Lung (tissue), 11 donors: ENCODE measurements at regions not wholly inside any gene's neighbourhood (a gene's known extent, or its start where the extent isn't known, plus 50 kb on each side); places are given as distances from the start of the nearest gene placed in this dataset.

Experiments used
- ATAC-seq: fragments of 200-7000 bp; cut with Tn5 transposase; one replicate; pipeline ENCODE4 v1.9.1; 2020; ENCODE audit warnings: moderate number of reproducible peaks; ENCODE audit not compliant: insufficient read depth, low FRiP score
- DNase-seq, 3 donors: peaks; one replicate each; pipeline ENCODE4 v3.0.0-alpha.2; 2013 to 2017
- H3K27ac ChIP-seq, 2 donors: one replicate each; pipeline ENCODE4 v1.5.1; 2013; ENCODE audit warnings: mild to moderate bottlenecking in 2 of 2, moderate library complexity in 2 of 2, control low read depth in 1 of 2, inconsistent platforms in 1 of 2, low read depth in 1 of 2, low read length in 1 of 2
- H3K27me3 ChIP-seq, 3 donors: one replicate each; pipeline ENCODE4 v1.5.1; 2013; ENCODE audit warnings: low read length in 2 of 3; ENCODE audit not compliant: control insufficient read depth in 3 of 3, insufficient read depth in 3 of 3
- H3K36me3 ChIP-seq, 4 donors: one replicate each; pipeline ENCODE4 v1.5.1; 2013; ENCODE audit warnings: low read length in 4 of 4, mild to moderate bottlenecking in 1 of 4, moderate library complexity in 1 of 4; ENCODE audit not compliant: control insufficient read depth in 4 of 4, insufficient read depth in 4 of 4
- H3K4me1 ChIP-seq, 5 donors: one replicate each; pipeline ENCODE4 v1.5.1; 2013; ENCODE audit warnings: low read length in 5 of 5, mild to moderate bottlenecking in 2 of 5, moderate library complexity in 1 of 5; ENCODE audit not compliant: control insufficient read depth in 5 of 5, insufficient read depth in 5 of 5
- H3K4me3 ChIP-seq: one replicate; pipeline ENCODE4 v1.5.1; 2013; ENCODE audit warnings: mild to moderate bottlenecking, control low read depth, moderate library complexity
- H3K9ac ChIP-seq, 2 donors: one replicate each; pipeline ENCODE4 v1.5.1; 2013; ENCODE audit warnings: low read length in 2 of 2, control low read depth in 1 of 2; ENCODE audit not compliant: insufficient read depth in 1 of 2
- H3K9me3 ChIP-seq, 4 donors: one replicate each; pipeline ENCODE4 v1.5.1; 2013; ENCODE audit warnings: low read length in 3 of 4, mild to moderate bottlenecking in 1 of 4, moderate library complexity in 1 of 4; ENCODE audit not compliant: control insufficient read depth in 4 of 4, insufficient read depth in 3 of 4
- WGBS, 2 donors: extraction: QIAGEN DNeasy Blood & Tissue Kit; methylation state at CpG; one replicate each; pipeline ENCODE4 v1.1.7; 2013; 5-methylcytosine and 5-hydroxymethylcytosine counted together
- TF ChIP-seq, protein P1 (sequence below): IDR thresholded peaks from 2 replicates; pipeline ENCODE4 v1.5.1; 2012; ENCODE audit warnings: mild to moderate bottlenecking; ENCODE audit errors: control extremely low read depth, extremely low read depth
- donor health status: control.
- donor health status: control.
- donor health status: Bipolar disorder and iron deficiency.
- donor health status: healthy.
- donor health status: DM: yes; HTN: yes; CAD: no.

DNA sequence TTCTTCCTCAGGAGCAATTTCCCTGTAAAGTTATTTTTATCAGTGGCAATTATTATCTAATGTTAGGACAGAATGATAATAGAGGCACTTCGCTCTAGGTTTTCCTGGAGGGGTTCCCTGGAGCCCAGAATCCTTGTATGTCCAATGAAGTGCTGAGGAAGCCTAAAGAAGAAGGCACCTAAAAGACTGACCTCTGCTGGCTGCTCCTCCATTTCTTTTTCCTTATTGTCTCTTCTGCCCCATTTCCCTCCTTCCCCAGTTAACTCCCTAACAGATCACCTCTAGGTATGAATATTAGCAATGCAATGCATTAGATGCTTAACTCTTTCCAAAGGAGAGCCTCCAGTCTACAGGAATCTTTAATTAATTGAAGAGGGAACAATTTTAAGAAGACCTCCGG, 985.4 kb downstream of the DIAPH3 start:
- TF ChIP-seq, protein P1, sequence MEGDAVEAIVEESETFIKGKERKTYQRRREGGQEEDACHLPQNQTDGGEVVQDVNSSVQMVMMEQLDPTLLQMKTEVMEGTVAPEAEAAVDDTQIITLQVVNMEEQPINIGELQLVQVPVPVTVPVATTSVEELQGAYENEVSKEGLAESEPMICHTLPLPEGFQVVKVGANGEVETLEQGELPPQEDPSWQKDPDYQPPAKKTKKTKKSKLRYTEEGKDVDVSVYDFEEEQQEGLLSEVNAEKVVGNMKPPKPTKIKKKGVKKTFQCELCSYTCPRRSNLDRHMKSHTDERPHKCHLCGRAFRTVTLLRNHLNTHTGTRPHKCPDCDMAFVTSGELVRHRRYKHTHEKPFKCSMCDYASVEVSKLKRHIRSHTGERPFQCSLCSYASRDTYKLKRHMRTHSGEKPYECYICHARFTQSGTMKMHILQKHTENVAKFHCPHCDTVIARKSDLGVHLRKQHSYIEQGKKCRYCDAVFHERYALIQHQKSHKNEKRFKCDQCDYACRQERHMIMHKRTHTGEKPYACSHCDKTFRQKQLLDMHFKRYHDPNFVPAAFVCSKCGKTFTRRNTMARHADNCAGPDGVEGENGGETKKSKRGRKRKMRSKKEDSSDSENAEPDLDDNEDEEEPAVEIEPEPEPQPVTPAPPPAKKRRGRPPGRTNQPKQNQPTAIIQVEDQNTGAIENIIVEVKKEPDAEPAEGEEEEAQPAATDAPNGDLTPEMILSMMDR, result no peak
- H3K4me3 ChIP-seq, result no peak overlapping the region
- 91 to 93% methylated on average over 2 of the region's 2 CpGs for WGBS, 2 donors

DNA sequence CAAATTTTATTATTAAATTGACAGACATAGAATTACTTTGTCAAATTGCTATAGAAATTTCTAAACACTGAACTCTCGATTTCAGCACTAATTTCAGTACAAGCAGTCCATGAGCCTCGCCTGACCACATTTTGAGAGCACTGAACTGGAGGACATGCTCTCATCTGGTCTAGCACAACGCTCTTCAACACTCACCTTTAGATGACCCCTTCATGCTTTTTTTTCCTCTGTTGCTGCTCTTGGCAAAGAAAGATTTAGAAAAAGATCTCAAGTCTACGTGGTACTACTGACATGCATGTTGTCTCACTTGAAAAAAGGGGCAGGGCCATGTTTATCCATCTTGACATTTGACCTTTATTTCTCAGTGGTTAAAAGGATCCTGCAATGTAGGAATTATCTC, 981.5 kb downstream of the DIAPH3 start:
- Histone ChIP-seq H3K36me3 (no peaks in the 10 kb centered on the region), H3K4me1 (no peaks in the 10 kb centered on the region), H3K27me3 (no peaks in the 10 kb centered on the region), H3K4me3 (no peak overlapping the region), H3K9ac (no peak overlapping the region), H3K9me3 (no peaks in the 10 kb centered on the region), H3K27ac (no peak overlapping the region)
- 64 to 80% methylated on average over 4 of the region's 4 CpGs for WGBS, 2 donors
- TF ChIP-seq, protein P1, result no peak
- DNase-seq (peak in 1 of 3 donors; percentile 3), ATAC-seq (no peak)

More for the DNA sequence above, 985.4 kb downstream of the DIAPH3 start:
- H3K4me1 ChIP-seq, result no peaks in the 10 kb centered on the region
- H3K9ac ChIP-seq, result no peak overlapping the region
- DNase-seq (no peak), ATAC-seq (no peak)
- no peaks in the 10 kb centered on the region for H3K9me3 ChIP-seq
- H3K27ac ChIP-seq, result no peak overlapping the region
- no peaks in the 10 kb centered on the region for H3K36me3 ChIP-seq
- no peaks in the 10 kb centered on the region for H3K27me3 ChIP-seq

DNA sequence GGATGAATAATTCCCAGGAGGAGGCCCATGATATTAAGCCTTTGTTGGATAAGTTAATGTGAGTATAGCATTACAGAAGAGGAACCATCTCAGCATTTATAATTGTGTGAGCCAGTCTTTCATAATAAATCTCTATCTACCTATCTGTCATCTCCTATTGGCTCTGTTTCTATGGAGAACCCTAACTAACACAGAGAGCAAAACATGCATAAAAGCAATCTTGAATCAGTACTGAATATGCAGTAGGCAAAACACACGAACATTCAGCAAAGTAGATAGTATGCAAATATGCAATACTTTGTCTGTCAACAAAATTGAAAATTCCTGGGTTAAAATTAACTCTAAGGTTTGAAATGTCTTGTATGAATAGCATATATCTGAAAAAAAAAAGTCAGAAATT, 966.3 kb downstream of the DIAPH3 start:
- Histone ChIP-seq H3K9ac (no peak overlapping the region), H3K36me3 (no peaks in the 10 kb centered on the region), H3K27ac (no peak overlapping the region), H3K4me1 (no peaks in the 10 kb centered on the region), H3K4me3 (no peak overlapping the region), H3K27me3 (no peaks in the 10 kb centered on the region), H3K9me3 (no peaks in the 10 kb centered on the region)
- ATAC-seq (no peak), DNase-seq (no peak)
- TF ChIP-seq, protein P1, result no peak
- WGBS, 2 donors, result 73 to 86% methylated on average over 1 of the region's 1 CpG

DNA sequence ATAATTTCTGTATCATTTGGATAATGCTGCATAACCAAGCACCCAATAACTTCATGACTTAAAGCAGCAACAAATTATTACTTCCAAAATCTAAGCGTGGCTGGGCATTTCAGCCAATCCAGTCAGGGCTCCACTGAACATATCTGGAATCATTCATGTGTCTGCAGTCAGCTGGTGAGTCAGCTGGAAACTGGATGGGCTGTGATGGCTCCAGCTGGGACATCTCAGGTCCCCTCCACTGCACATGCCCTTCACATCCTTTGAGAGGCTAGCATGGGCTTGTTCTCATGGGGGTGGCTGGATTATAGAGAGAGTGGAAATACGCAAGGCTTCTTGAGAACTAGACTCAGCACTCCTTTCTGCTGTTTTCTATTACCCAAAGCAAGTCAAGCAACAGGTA, 961.9 kb downstream of the DIAPH3 start:
- 77 to 87% methylated on average over 2 of the region's 2 CpGs for WGBS, 2 donors
- TF ChIP-seq, protein P1, result no peak
- Histone ChIP-seq H3K4me1 (no peaks in the 10 kb centered on the region), H3K4me3 (no peak overlapping the region), H3K27ac (no peak overlapping the region), H3K27me3 (no peaks in the 10 kb centered on the region), H3K36me3 (no peaks in the 10 kb centered on the region), H3K9me3 (peaks cover 0 to 4% (median 0%) of the 10 kb centered on the region in 4 donors), H3K9ac (no peak overlapping the region)
- peak in 1 of 3 donors; percentile 14 for DNase-seq
- ATAC-seq, result no peak
